Ovary (tissue), 7 donors: ENCODE measurements at regions not wholly inside any gene's neighbourhood (a gene's known extent, or its start where the extent isn't known, plus 50 kb on each side); places are given as distances from the start of the nearest gene placed in this dataset.

Source experiments
- DNase-seq, 5 donors: peaks; one replicate each; pipeline ENCODE4 v3.0.0-alpha.2; 2019 to 2020
- H3K27ac ChIP-seq, 2 donors: fragments of 200-600 bp; one replicate each; pipeline versions ENCODE4 v1.5.1 to v1.8.0; 2019 to 2022
- H3K27me3 ChIP-seq: fragments of 200-600 bp; one replicate; pipeline ENCODE4 v1.8.0; 2022
- H3K36me3 ChIP-seq: fragments of 200-600 bp; sonication (generic); one replicate; pipeline ENCODE4 v1.5.1; 2019
- H3K4me1 ChIP-seq: one replicate; pipeline ENCODE4 v1.8.1; 2013; ENCODE audit warnings: mild to moderate bottlenecking, moderate library complexity; ENCODE audit not compliant: insufficient read depth
- H3K4me3 ChIP-seq: fragments of 200-600 bp; sonication (generic); one replicate; pipeline ENCODE4 v1.5.1; 2017
- H3K9me3 ChIP-seq, 2 donors: fragments of 200-600 bp in 1 of 2; sonication (generic) in 1 of 2; one replicate each; pipeline versions ENCODE4 v1.5.1 to v1.8.1; 2013 to 2019; ENCODE audit warnings: mild to moderate bottlenecking in 1 of 2, moderate library complexity in 1 of 2
- CTCF ChIP-seq, 3 donors: fragments of 450-650 bp in 2 of 3; fragments of 200-600 bp in 1 of 3; IDR thresholded peaks; one replicate each; pipeline versions ENCODE4 v1.5.1 to v1.8.0; 2016 to 2022; ENCODE audit warnings: antibody characterized with exemption in 3 of 3, mild to moderate bottlenecking in 1 of 3
- EP300 ChIP-seq: sonication (generic); formaldehyde crosslinking; IDR thresholded peaks from one replicate; pipeline ENCODE4 v1.6.1; 2017; ENCODE audit warnings: antibody characterized with exemption
- POLR2A ChIP-seq: fragments of 450-650 bp; IDR thresholded peaks from one replicate; pipeline ENCODE4 v1.6.1; 2017; ENCODE audit warnings: antibody characterized with exemption, mild to moderate bottlenecking, moderate library complexity
- WGBS, 3 donors: extraction: QIAGEN DNeasy Blood & Tissue Kit in 1 of 3; methylation state at CpG; one replicate each; pipeline versions ENCODE4 v1.1.5 to v1.1.7; 2013 to 2017; 5-methylcytosine and 5-hydroxymethylcytosine counted together
- intact Hi-C, 4 donors: fragments of 100-400 bp; cut with DNase I; formaldehyde crosslinking; loops; one replicate each; pipeline versions ENCODE4 v1.11.0 to v1.15.1; 2022 to 2023
- donor health status: DM: no; HTN: no; CAD: no; lungs with moderate emphysema.
- donor health status: DM: no; HTN: no; CAD: no.
- donor health status: Bipolar disorder and iron deficiency.
- donor health status: DM: no; HTN: no; CAD: no.
- donor health status: DM: yes; HTN: yes; CAD: no.

GRCh38 chr5:125528881-125529280 lies 782.4 kb upstream of the ZNF608 start:
- Histone ChIP-seq H3K9me3 (no peaks in the 10 kb centered on the region), H3K4me1 (no peaks in the 10 kb centered on the region), H3K27ac (no peak overlapping the region), H3K36me3 (no peaks in the 10 kb centered on the region), H3K4me3 (no peak overlapping the region), H3K27me3 (no peaks in the 10 kb centered on the region)
- no peak for TF ChIP-seq CTCF (IDR thresholded peaks at IDR 0.05)
- no peak for TF ChIP-seq EP300
- TF ChIP-seq POLR2A, result no peak
- no peak for DNase-seq
- intact Hi-C loops, result no loop called here
- WGBS, 3 donors, result 85 to 86% (median 86%) methylated on average over 1 of the region's 1 CpG

GRCh38 chr5:125530833-125531615 lies 784.6 kb upstream of the ZNF608 start:
- TF ChIP-seq CTCF (IDR thresholded peaks at IDR 0.05), result no peak
- no peak for TF ChIP-seq EP300
- no peak for TF ChIP-seq POLR2A
- no peaks in the 10 kb centered on the region for H3K27me3 ChIP-seq
- H3K9me3 ChIP-seq, result no peaks in the 10 kb centered on the region
- H3K4me3 ChIP-seq, result no peak overlapping the region
- no peaks in the 10 kb centered on the region for H3K36me3 ChIP-seq
- H3K4me1 ChIP-seq, result no peaks in the 10 kb centered on the region
- no peak overlapping the region for H3K27ac ChIP-seq
- no peak for DNase-seq
- WGBS, 3 donors, result 94 to 96% (median 94%) methylated on average over 5 of the region's 5 CpGs
- intact Hi-C loops, result no loop called here

- H3K27ac ChIP-seq, result no peak overlapping the region
- H3K4me1 ChIP-seq, result no peaks in the 10 kb centered on the region
- TF ChIP-seq POLR2A, result no peak
- no peak for TF ChIP-seq CTCF (IDR thresholded peaks at IDR 0.05)
- no peak for TF ChIP-seq EP300
- H3K9me3 ChIP-seq, result no peaks in the 10 kb centered on the region
- H3K27me3 ChIP-seq, result no peaks in the 10 kb centered on the region
- no peak overlapping the region for H3K4me3 ChIP-seq
- H3K36me3 ChIP-seq, result no peaks in the 10 kb centered on the region
- intact Hi-C loops, result no loop called here
- DNase-seq, result no peak
Measured at GRCh38 chr5:125536095-125536494, 789.7 kb upstream of the ZNF608 start.

- intact Hi-C loops, result no loop called here
- WGBS, 3 donors, result 8 to 19% (median 13%) methylated on average over 1 of the region's 1 CpG
Measured at GRCh38 chr5:125536582-125536981, 790.1 kb upstream of the ZNF608 start.

More at GRCh38 chr5:125536582-125536981, 790.1 kb upstream of the ZNF608 start:
- no peak for TF ChIP-seq CTCF (IDR thresholded peaks at IDR 0.05)
- no peak for TF ChIP-seq EP300
- no peak for TF ChIP-seq POLR2A
- Histone ChIP-seq H3K4me1 (no peaks in the 10 kb centered on the region), H3K4me3 (no peak overlapping the region), H3K36me3 (no peaks in the 10 kb centered on the region), H3K27me3 (no peaks in the 10 kb centered on the region), H3K27ac (no peak overlapping the region), H3K9me3 (no peaks in the 10 kb centered on the region)
- no peak for DNase-seq
